GM12878 (cell line): ENCODE measurements at regions not wholly inside any gene's neighbourhood (a gene's known extent, or its start where the extent isn't known, plus 50 kb on each side); places are given as distances from the start of the nearest gene placed in this dataset.

Source experiments
- ATAC-seq: fragments of 200-7000 bp; cut with Tn5 transposase; 3 replicates; pipeline ENCODE4 v1.9.1; 2020; ENCODE audit warnings: mild to moderate bottlenecking, moderate library complexity
- BruUV-seq: library from RNA; stranded (reverse); fragments of 400-500 nt; replicated peaks from 2 replicates; lab custom pipeline; 2021; lab: Mats Ljungman, UMichigan
- CTCF ChIA-PET: fragments of 300-600 bp; sonication (Branson Sonifier 250); formaldehyde crosslinking; extraction: SDS; loops from one replicate; lab custom pipeline; 2021; ENCODE audit warnings: inconsistent platforms; lab: Yijun Ruan, JAX
- POLR2A ChIA-PET: fragments of 350-600 bp; formaldehyde crosslinking; extraction: SDS; loops from one replicate; lab custom pipeline; 2021; ENCODE audit warnings: inconsistent platforms; lab: Charles Lee
- RAD21 ChIA-PET: fragments of 300-600 bp; sonication (Branson Sonifier 250); formaldehyde crosslinking; loops from one replicate; lab custom pipeline; 2023; ENCODE audit warnings: antibody characterized with exemption; ENCODE audit not compliant: unreplicated experiment; lab: Charles Lee
- SMC1A ChIA-PET: fragments of 300-600 bp; sonication (Branson Sonifier 250); formaldehyde crosslinking; loops from one replicate; lab custom pipeline; 2023; ENCODE audit not compliant: unreplicated experiment, uncharacterized antibody; lab: Charles Lee
- DNase-seq: peaks from one replicate; pipeline ENCODE4 v3.0.0-alpha.2; 2011; ENCODE audit warnings: low read depth, low spot score
- FAIRE-seq: peaks from 3 replicates; lab custom pipeline; 2011; peaks lifted over from hg19 to GRCh38; lab: Jason Lieb, UNC
- H2AFZ ChIP-seq: 2 replicates; pipeline ENCODE4 v1.6.0; 2011; ENCODE audit warnings: low read depth, low read length, control low read depth; ENCODE audit not compliant: control insufficient read depth
- H3K27ac ChIP-seq: 2 replicates; pipeline ENCODE4 v1.5.1; 2011; ENCODE audit warnings: control low read depth; ENCODE audit not compliant: control insufficient read depth, insufficient read depth
- H3K27me3 ChIP-seq, 2 experiments: replicated peaks in 1 of 2; 2 replicates each; pipeline versions ENCODE4 v1.6.0 to v1.6.1; 2011; ENCODE audit warnings: low read length in 1 of 2; ENCODE audit not compliant: control insufficient read depth in 2 of 2, insufficient read depth in 2 of 2
- H3K36me3 ChIP-seq, 2 experiments: 2 replicates each; pipeline ENCODE4 v1.5.1; 2011; ENCODE audit warnings: low read length in 1 of 2; ENCODE audit not compliant: control insufficient read depth in 2 of 2, insufficient read depth in 2 of 2
- H3K4me1 ChIP-seq: 2 replicates; pipeline ENCODE4 v1.6.1; 2011; ENCODE audit warnings: mild to moderate bottlenecking, low read length, moderate library complexity, mixed read lengths; ENCODE audit not compliant: control insufficient read depth, insufficient read depth
- H3K4me2 ChIP-seq: 2 replicates; pipeline ENCODE4 v1.6.0; 2011; ENCODE audit warnings: control low read depth; ENCODE audit not compliant: control insufficient read depth, insufficient read depth
- H3K4me3 ChIP-seq: fragments of 200-600 bp; sonication (generic); 2 replicates; pipeline ENCODE4 v1.5.1; 2016
- H3K79me2 ChIP-seq: 2 replicates; pipeline ENCODE4 v1.6.0; 2011; ENCODE audit warnings: low read length; ENCODE audit not compliant: control insufficient read depth, insufficient read depth
- H3K9ac ChIP-seq: 2 replicates; pipeline ENCODE4 v1.8.0; 2011; ENCODE audit warnings: low read length, control low read depth, mixed read lengths; ENCODE audit not compliant: control insufficient read depth, insufficient read depth
- H3K9me3 ChIP-seq: replicated peaks from 3 replicates; pipeline ENCODE4 v1.5.1; 2011; ENCODE audit warnings: mild to moderate bottlenecking, low read length; ENCODE audit not compliant: control insufficient read depth, insufficient read depth
- H4K20me1 ChIP-seq: 2 replicates; pipeline ENCODE4 v1.6.0; 2011; ENCODE audit not compliant: control insufficient read depth, insufficient read depth
- BRCA1 ChIP-seq: IDR thresholded peaks from 2 replicates; pipeline ENCODE4 v1.6.1; 2011; ENCODE audit warnings: low read depth, low read length, improper control_type of control experiment
- IKZF2 ChIP-seq, 2 experiments: fragments of 450-650 bp; IDR thresholded peaks; 2 replicates each; pipeline ENCODE4 v1.6.1; 2017; ENCODE audit warnings: mild to moderate bottlenecking in 2 of 2, moderate library complexity in 2 of 2
- KAT2A ChIP-seq: conservative IDR thresholded peaks from 2 replicates; pipeline ENCODE4 v1.6.1; 2011; ENCODE audit warnings: low read depth, low read length; ENCODE audit not compliant: control insufficient read depth
- LARP7 ChIP-seq: fragments of 450-650 bp; IDR thresholded peaks from 2 replicates; pipeline ENCODE4 v1.6.1; 2017; ENCODE audit warnings: mild to moderate bottlenecking
- MEF2B ChIP-seq: fragments of 450-650 bp; IDR thresholded peaks from 2 replicates; pipeline ENCODE4 v1.6.1; 2018; ENCODE audit warnings: mild to moderate bottlenecking, moderate library complexity; ENCODE audit not compliant: partially characterized antibody, poor library complexity, severe bottlenecking
- MLLT1 ChIP-seq: fragments of 450-650 bp; IDR thresholded peaks from 2 replicates; pipeline ENCODE4 v1.6.1; 2016; ENCODE audit warnings: mild to moderate bottlenecking
- MTA2 ChIP-seq: fragments of 450-650 bp; IDR thresholded peaks from 2 replicates; pipeline ENCODE4 v1.6.1; 2016; ENCODE audit warnings: low read depth, mild to moderate bottlenecking, moderate library complexity
- NFIC ChIP-seq: IDR thresholded peaks from 2 replicates; pipeline ENCODE4 v1.6.1; 2012; ENCODE audit warnings: low read depth, mild to moderate bottlenecking, inconsistent platforms, low read length, moderate library complexity
- NFXL1 ChIP-seq: fragments of 450-650 bp; IDR thresholded peaks from 2 replicates; pipeline ENCODE4 v1.6.1; 2017; ENCODE audit warnings: antibody characterized with exemption, mild to moderate bottlenecking, borderline replicate concordance
- NFYB ChIP-seq: IDR thresholded peaks from 2 replicates; pipeline ENCODE4 v1.6.1; 2011; ENCODE audit warnings: low read depth, mild to moderate bottlenecking, low read length, improper control_type of control experiment, moderate library complexity; ENCODE audit not compliant: insufficient read depth
- PAX5 ChIP-seq: IDR thresholded peaks from 2 replicates; pipeline ENCODE4 v1.6.1; 2011; ENCODE audit warnings: low read depth, low read length, borderline replicate concordance
- PRDM15 ChIP-seq: fragments of 450-650 bp; formaldehyde crosslinking; IDR thresholded peaks from 2 replicates; pipeline ENCODE4 v1.4.0; 2020; ENCODE audit warnings: mild to moderate bottlenecking, moderate library complexity
- ZBTB40 ChIP-seq: fragments of 450-650 bp; IDR thresholded peaks from 2 replicates; pipeline ENCODE4 v1.6.1; 2016; ENCODE audit warnings: mild to moderate bottlenecking, moderate library complexity, borderline replicate concordance
- ZNF384 ChIP-seq: IDR thresholded peaks from 2 replicates; pipeline ENCODE4 v1.6.1; 2012; ENCODE audit warnings: low read depth, mild to moderate bottlenecking, low read length, improper control_type of control experiment, borderline replicate concordance
- WGBS: methylation state at CpG from one replicate; pipeline ENCODE4 v1.1.6; 2016; ENCODE audit warnings: low lambda C conversion rate; ENCODE audit not compliant: insufficient replicate concordance, insufficient coverage; ENCODE audit errors: missing lambda C conversion rate; 5-methylcytosine and 5-hydroxymethylcytosine counted together
- in situ Hi-C: fragments of 300-500 bp; cut with MboI; formaldehyde crosslinking; loops from 9 replicates; pipeline ENCODE4 v1.14.3; 2018; ENCODE audit warnings: mixed read lengths
- intact Hi-C: fragments of 100-400 bp; cut with micrococcal nuclease; formaldehyde crosslinking; loops from one replicate; pipeline ENCODE4 v1.14.2; 2022; ENCODE audit not compliant: unreplicated experiment

- peak; percentile 44 for ATAC-seq
- H3K4me1 ChIP-seq, result no peaks in the 10 kb centered on the region
- in situ Hi-C loops, result no loop called here
- RAD21 ChIA-PET, result interaction anchor here (1.4 to 1.6 kb wide), 2 partner anchors 14 to 17 kb away, joined by 3 read pairs; no protein-coding TSS in a partner anchor
- no peak for DNase-seq
- no TSS peak for BruUV-seq
- POLR2A ChIA-PET, result interaction anchor here (1.4 kb wide), 1 partner anchor 48 kb away, joined by 4 read pairs; no protein-coding TSS in a partner anchor
- no peaks in the 10 kb centered on the region for H3K79me2 ChIP-seq
- H4K20me1 ChIP-seq, result no peaks in the 10 kb centered on the region
- no peaks in the 10 kb centered on the region for H3K36me3 ChIP-seq
- H3K9ac ChIP-seq, result no peak overlapping the region
- no peaks in the 10 kb centered on the region for H3K27me3 ChIP-seq
- SMC1A ChIA-PET, result interaction anchor here (0.8 to 1.9 kb wide), 8 partner anchors 9 to 105 kb away, joined by 3 to 11 read pairs (median 3); no protein-coding TSS in a partner anchor
- no peak overlapping the region for H3K27ac ChIP-seq
- intact Hi-C loops, result no loop called here
- no peak overlapping the region for H2AFZ ChIP-seq
- H3K4me3 ChIP-seq, result no peak overlapping the region
- 35% methylated on average over 1 of the region's 1 CpG for WGBS
- no peak for FAIRE-seq
- H3K4me2 ChIP-seq, result no peak overlapping the region
- CTCF ChIA-PET, result no interaction called here
- H3K9me3 ChIP-seq, result no peaks in the 10 kb centered on the region
- TF ChIP-seq PRDM15 (CRISPR knock-in tag), result no peak
- no peak for TF ChIP-seq NFIC
- peak; percentile 42; the same call in 1 of the 2 replicates for TF ChIP-seq ZNF384
- no peak for TF ChIP-seq BRCA1
- TF ChIP-seq NFYB, result no peak
- no peak for TF ChIP-seq MLLT1
- peak; percentile 47; the same call in 1 of the 2 replicates for TF ChIP-seq ZBTB40
- 0 out of 4 replicates have a peak, but pooled peaks of 1 of the 2 experiments have one; percentile 27 for TF ChIP-seq IKZF2 (IDR thresholded peaks at IDR 0.05)
- no peak for TF ChIP-seq LARP7
- no peak for TF ChIP-seq PAX5
- no peak for TF ChIP-seq NFXL1
- TF ChIP-seq MTA2, result 0 out of 2 replicates have a peak, but pooled peaks have one; percentile 10
- peak; percentile 87 for TF ChIP-seq MEF2B
- no peak for TF ChIP-seq KAT2A
Measured at GRCh38 chr2:57615855-57616556, 430.6 kb upstream of the VRK2 start.
